GM10266 (cell line): ENCODE measurements at regions not wholly inside any gene's neighbourhood (a gene's known extent, or its start where the extent isn't known, plus 50 kb on each side); places are given as distances from the start of the nearest gene placed in this dataset.
A peak's percentile ranks its signal among the peaks of the same experiment; 100 is the strongest.

Source experiments
- DNase-seq: peaks from one replicate; pipeline ENCODE4 v3.0.0; 2012; ENCODE audit errors: extremely low spot score
- TF ChIP-seq, protein P1 (sequence below): IDR thresholded peaks from 2 replicates; pipeline ENCODE4 v1.5.1; 2012; ENCODE audit warnings: mild to moderate bottlenecking, low read depth; ENCODE audit not compliant: control insufficient read depth, insufficient read depth; ENCODE audit errors: missing control alignments

- no peak for DNase-seq
- TF ChIP-seq, protein P1, sequence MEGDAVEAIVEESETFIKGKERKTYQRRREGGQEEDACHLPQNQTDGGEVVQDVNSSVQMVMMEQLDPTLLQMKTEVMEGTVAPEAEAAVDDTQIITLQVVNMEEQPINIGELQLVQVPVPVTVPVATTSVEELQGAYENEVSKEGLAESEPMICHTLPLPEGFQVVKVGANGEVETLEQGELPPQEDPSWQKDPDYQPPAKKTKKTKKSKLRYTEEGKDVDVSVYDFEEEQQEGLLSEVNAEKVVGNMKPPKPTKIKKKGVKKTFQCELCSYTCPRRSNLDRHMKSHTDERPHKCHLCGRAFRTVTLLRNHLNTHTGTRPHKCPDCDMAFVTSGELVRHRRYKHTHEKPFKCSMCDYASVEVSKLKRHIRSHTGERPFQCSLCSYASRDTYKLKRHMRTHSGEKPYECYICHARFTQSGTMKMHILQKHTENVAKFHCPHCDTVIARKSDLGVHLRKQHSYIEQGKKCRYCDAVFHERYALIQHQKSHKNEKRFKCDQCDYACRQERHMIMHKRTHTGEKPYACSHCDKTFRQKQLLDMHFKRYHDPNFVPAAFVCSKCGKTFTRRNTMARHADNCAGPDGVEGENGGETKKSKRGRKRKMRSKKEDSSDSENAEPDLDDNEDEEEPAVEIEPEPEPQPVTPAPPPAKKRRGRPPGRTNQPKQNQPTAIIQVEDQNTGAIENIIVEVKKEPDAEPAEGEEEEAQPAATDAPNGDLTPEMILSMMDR = no peak
These were observed 308.7 kb upstream of the DIO3 start for GRCh38 chr14:101252443-101253214.

GRCh38 chr14:101253948-101254347 is 307.3 kb upstream of the DIO3 start:
- TF ChIP-seq, protein P1 = no peak
- no peak for DNase-seq

GRCh38 chr14:101254805-101255764 is 306.2 kb upstream of the DIO3 start:
- DNase-seq = peak; percentile 4
- TF ChIP-seq, protein P1 = no peak

DNA sequence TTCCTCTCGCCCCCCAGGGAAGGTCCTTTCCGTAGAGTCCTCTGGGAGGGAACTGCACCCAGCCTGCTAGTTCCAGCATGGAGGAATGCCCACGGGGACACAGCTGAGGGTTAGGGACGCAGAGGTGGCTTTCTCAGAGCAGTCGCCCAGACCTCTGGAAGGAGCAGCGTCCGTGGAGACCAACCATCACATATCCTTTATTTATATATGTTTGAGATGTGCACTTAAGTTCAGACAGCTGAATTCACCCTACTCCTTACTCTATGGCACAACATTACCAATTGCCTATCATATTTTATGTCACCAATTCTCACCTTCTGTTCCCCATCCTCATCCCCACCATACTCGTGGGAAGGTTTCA is 305.6 kb upstream of the DIO3 start:
- TF ChIP-seq, protein P1 = no peak
- DNase-seq = peak; percentile 6

GRCh38 chr14:101256266-101256665 is 305.0 kb upstream of the DIO3 start:
- TF ChIP-seq, protein P1 = no peak
- peak; percentile 5 for DNase-seq

- TF ChIP-seq, protein P1 = no peak
- peak; percentile 7 for DNase-seq
These were observed 303.7 kb upstream of the DIO3 start for GRCh38 chr14:101257551-101257950.
